H1 (cell line): ENCODE measurements at regions not wholly inside any gene's neighbourhood (a gene's known extent, or its start where the extent isn't known, plus 50 kb on each side); places are given as distances from the start of the nearest gene placed in this dataset.

ENCODE experiments used
- CBX5 ChIP-seq: fragments of 300-800, 300-1000 bp; sonication (generic); IDR thresholded peaks from 2 replicates; pipeline ENCODE4 v1.7.1; 2016; ENCODE audit warnings: antibody characterized with exemption, low read length, low read depth
- EP300 ChIP-seq, 2 experiments: IDR thresholded peaks; 1 replicate in 1 of 2; 2 replicates in 1 of 2; pipeline ENCODE4 v1.6.1; 2011 to 2012; ENCODE audit warnings: low read depth in 2 of 2, low read length in 2 of 2, mild to moderate bottlenecking in 2 of 2, borderline replicate concordance in 1 of 2, inconsistent platforms in 1 of 2, moderate library complexity in 1 of 2
- YY1 ChIP-seq: IDR thresholded peaks from 2 replicates; pipeline ENCODE4 v1.6.1; 2011; ENCODE audit warnings: low read depth, mild to moderate bottlenecking, low read length
- TF ChIP-seq, protein P1 (sequence below), 3 experiments: IDR thresholded peaks; 1 replicate in 2 of 3; 2 replicates in 1 of 3; pipeline versions ENCODE4 v1.5.1 to v1.6.1; 2011; ENCODE audit warnings: low read length in 3 of 3, mild to moderate bottlenecking in 3 of 3, inconsistent platforms in 2 of 3, low read depth in 1 of 3, moderate library complexity in 1 of 3; ENCODE audit not compliant: insufficient read depth in 1 of 3; ENCODE audit errors: control extremely low read depth in 1 of 3

- TF ChIP-seq CBX5 (no peak), EP300 (IDR thresholded peaks at IDR 0.05; ENCODE audit: borderline replicate concordance in 1 of 2, low read depth in 2 of 2, low read length in 2 of 2) (no peak), YY1 (no peak)
- TF ChIP-seq, protein P1, sequence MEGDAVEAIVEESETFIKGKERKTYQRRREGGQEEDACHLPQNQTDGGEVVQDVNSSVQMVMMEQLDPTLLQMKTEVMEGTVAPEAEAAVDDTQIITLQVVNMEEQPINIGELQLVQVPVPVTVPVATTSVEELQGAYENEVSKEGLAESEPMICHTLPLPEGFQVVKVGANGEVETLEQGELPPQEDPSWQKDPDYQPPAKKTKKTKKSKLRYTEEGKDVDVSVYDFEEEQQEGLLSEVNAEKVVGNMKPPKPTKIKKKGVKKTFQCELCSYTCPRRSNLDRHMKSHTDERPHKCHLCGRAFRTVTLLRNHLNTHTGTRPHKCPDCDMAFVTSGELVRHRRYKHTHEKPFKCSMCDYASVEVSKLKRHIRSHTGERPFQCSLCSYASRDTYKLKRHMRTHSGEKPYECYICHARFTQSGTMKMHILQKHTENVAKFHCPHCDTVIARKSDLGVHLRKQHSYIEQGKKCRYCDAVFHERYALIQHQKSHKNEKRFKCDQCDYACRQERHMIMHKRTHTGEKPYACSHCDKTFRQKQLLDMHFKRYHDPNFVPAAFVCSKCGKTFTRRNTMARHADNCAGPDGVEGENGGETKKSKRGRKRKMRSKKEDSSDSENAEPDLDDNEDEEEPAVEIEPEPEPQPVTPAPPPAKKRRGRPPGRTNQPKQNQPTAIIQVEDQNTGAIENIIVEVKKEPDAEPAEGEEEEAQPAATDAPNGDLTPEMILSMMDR (IDR thresholded peaks at IDR 0.05; ENCODE audit: control extremely low read depth in 1 of 3, insufficient read depth in 1 of 3, low read depth in 1 of 3, low read length in 3 of 3): no peak
Observed at GRCh38 chr1:220999872-221000863, 120.9 kb downstream of the HLX start.
